Activated effector memory CD4-positive, alpha-beta T cell treated with anti-CD3 and anti-CD28 coated beads, Interleukin-2, amount 50 U/mL, for 16 hours (primary cell): ENCODE measurements at regions not wholly inside any gene's neighbourhood (a gene's known extent, or its start where the extent isn't known, plus 50 kb on each side); places are given as distances from the start of the nearest gene placed in this dataset.
"Not testable (repeated sequence)": the region's sequence is repeated elsewhere in the genome, so short reads cannot be mapped to it uniquely, and the experiment has no call there.

Experiments used
- DNase-seq: peaks from one replicate; pipeline ENCODE4 v3.0.0-alpha.2; 2020

- DNase-seq: no peak
Measured at GRCh38 chr12:111247083-111247783, 121.7 kb downstream of the PHETA1 start.

GRCh38 chr12:111246477-111247011 is 122.4 kb downstream of the PHETA1 start:
- no peak for DNase-seq

GRCh38 chr12:111245701-111246476 is 123.0 kb downstream of the PHETA1 start:
- no peak for DNase-seq

- no peak for DNase-seq
Measured at GRCh38 chr12:111244673-111245072, 124.2 kb downstream of the PHETA1 start.

- not testable (repeated sequence) for DNase-seq
Measured at GRCh38 chr12:111242817-111243216, 126.1 kb downstream of the PHETA1 start.

- no peak for DNase-seq
Measured at GRCh38 chr12:111242184-111242583, 126.7 kb downstream of the PHETA1 start.

GRCh38 chr12:111240374-111240773 is 128.5 kb downstream of the PHETA1 start:
- DNase-seq: no peak

GRCh38 chr12:111239235-111239634 is 129.7 kb downstream of the PHETA1 start:
- no peak for DNase-seq

GRCh38 chr12:111238075-111238734 is 130.7 kb downstream of the PHETA1 start:
- no peak for DNase-seq

GRCh38 chr12:111234491-111234890 is 134.4 kb downstream of the PHETA1 start:
- not testable (repeated sequence) for DNase-seq

- DNase-seq: no peak
Measured at GRCh38 chr12:111233786-111234185, 135.1 kb downstream of the PHETA1 start.

- no peak for DNase-seq
Measured at GRCh38 chr12:111230649-111231048, 138.2 kb downstream of the PHETA1 start.

GRCh38 chr12:111228916-111229666 is 139.8 kb downstream of the PHETA1 start:
- DNase-seq: no peak

GRCh38 chr12:111227476-111228420 is 141.1 kb downstream of the PHETA1 start:
- no peak for DNase-seq

GRCh38 chr12:111226680-111227079 is 142.2 kb downstream of the PHETA1 start:
- no peak for DNase-seq

GRCh38 chr12:111225307-111225706 is 143.6 kb downstream of the PHETA1 start:
- no peak for DNase-seq

- DNase-seq: no peak
Measured at GRCh38 chr12:111224186-111225066, 144.5 kb downstream of the PHETA1 start.

- DNase-seq: no peak
Measured at GRCh38 chr12:111222523-111222922, 146.4 kb downstream of the PHETA1 start.

- DNase-seq: no peak
Measured at GRCh38 chr12:111222027-111222414, 146.9 kb downstream of the PHETA1 start.
